Muscle layer of duodenum (tissue), 2 donors: ENCODE measurements at regions not wholly inside any gene's neighbourhood (a gene's known extent, or its start where the extent isn't known, plus 50 kb on each side); places are given as distances from the start of the nearest gene placed in this dataset.

Experiments
- H3K27ac ChIP-seq: one replicate; pipeline ENCODE4 v1.7.0; 2013; ENCODE audit warnings: mild to moderate bottlenecking, low read length
- H3K27me3 ChIP-seq: one replicate; pipeline ENCODE4 v1.7.0; 2013; ENCODE audit warnings: low read depth, mild to moderate bottlenecking, control low read depth, low read length
- H3K36me3 ChIP-seq, 2 donors: one replicate each; pipeline ENCODE4 v1.7.0; 2013; ENCODE audit warnings: low read length in 2 of 2, control low read depth in 1 of 2, mild to moderate bottlenecking in 1 of 2; ENCODE audit not compliant: insufficient read depth in 2 of 2, control insufficient read depth in 1 of 2
- H3K4me1 ChIP-seq, 2 donors: one replicate each; pipeline ENCODE4 v1.7.0; 2013; ENCODE audit warnings: low read length in 2 of 2, mild to moderate bottlenecking in 2 of 2, control low read depth in 1 of 2, moderate library complexity in 1 of 2; ENCODE audit not compliant: insufficient read depth in 2 of 2, control insufficient read depth in 1 of 2
- H3K4me3 ChIP-seq, 2 donors: one replicate each; pipeline ENCODE4 v1.7.0; 2013; ENCODE audit warnings: low read length in 2 of 2, low read depth in 1 of 2, mild to moderate bottlenecking in 1 of 2
- H3K9me3 ChIP-seq, 2 donors: one replicate each; pipeline ENCODE4 v1.7.0; 2013; ENCODE audit warnings: low read length in 2 of 2, control low read depth in 1 of 2, mild to moderate bottlenecking in 1 of 2; ENCODE audit not compliant: control insufficient read depth in 1 of 2
- donor health status: healthy.

- H3K36me3 ChIP-seq = no peaks in the 10 kb centered on the region
- H3K27me3 ChIP-seq = no peaks in the 10 kb centered on the region
- H3K27ac ChIP-seq = peak overlapping the region; percentile 20
- no peaks in the 10 kb centered on the region for H3K4me1 ChIP-seq
- H3K4me3 ChIP-seq = no peak overlapping the region
- H3K9me3 ChIP-seq = no peaks in the 10 kb centered on the region
These were observed 237.0 kb downstream of the LACC1 start for GRCh38 chr13:44116562-44117332.

GRCh38 chr13:44117351-44117750, 237.6 kb downstream of the LACC1 start:
- Histone ChIP-seq H3K27me3 (no peaks in the 10 kb centered on the region), H3K4me1 (no peaks in the 10 kb centered on the region), H3K4me3 (no peak overlapping the region), H3K9me3 (no peaks in the 10 kb centered on the region), H3K36me3 (no peaks in the 10 kb centered on the region), H3K27ac (peak overlapping the region; percentile 20)

DNA sequence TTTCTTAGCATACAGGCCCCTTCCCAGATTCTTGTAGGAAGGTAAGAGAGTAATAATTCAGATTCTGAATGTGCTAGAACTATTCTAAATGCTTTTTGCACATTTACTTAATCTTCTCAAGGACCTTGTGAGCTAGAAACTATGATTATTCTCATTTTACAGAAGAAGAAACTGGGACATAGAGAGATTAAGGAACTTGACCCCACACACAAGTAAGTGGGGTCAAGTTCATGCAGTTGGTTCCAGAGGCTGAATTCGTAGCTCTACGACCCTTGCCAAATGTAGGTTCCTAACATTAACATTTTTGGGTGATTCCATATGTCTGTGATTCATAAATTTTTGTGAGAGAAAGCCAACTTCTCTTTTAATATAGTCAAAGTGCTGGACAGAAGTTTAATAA, 238.1 kb downstream of the LACC1 start:
- no peak overlapping the region for H3K4me3 ChIP-seq
- no peaks in the 10 kb centered on the region for H3K9me3 ChIP-seq
- H3K4me1 ChIP-seq = no peaks in the 10 kb centered on the region
- no peaks in the 10 kb centered on the region for H3K27me3 ChIP-seq
- H3K27ac ChIP-seq = peak overlapping the region; percentile 20
- H3K36me3 ChIP-seq = no peaks in the 10 kb centered on the region

GRCh38 chr13:44118881-44119280, 239.2 kb downstream of the LACC1 start:
- Histone ChIP-seq H3K4me1 (no peaks in the 10 kb centered on the region), H3K9me3 (peaks cover 0 to 3% of the 10 kb centered on the region in 2 donors), H3K27ac (no peak overlapping the region)

DNA sequence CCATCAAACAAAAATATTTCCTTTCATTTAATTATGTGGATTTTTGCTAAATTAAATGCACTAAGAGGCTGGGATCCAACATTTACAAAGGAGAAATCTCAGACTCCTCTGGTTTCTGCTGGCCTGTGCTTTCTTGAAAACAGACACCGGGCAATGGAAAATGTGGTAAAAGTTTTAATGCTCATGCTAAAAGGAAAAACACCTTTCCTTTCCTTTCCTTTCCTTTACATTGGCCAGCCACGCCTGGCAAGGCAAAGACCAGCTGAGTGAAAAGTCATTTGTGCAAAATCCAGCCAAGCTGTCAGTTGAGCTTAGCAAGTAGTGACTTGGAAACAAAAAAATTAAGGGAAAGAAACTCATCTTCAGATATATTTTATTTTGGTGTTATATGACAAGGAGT, 240.3 kb downstream of the LACC1 start:
- Histone ChIP-seq H3K4me3 (no peak overlapping the region), H3K36me3 (no peaks in the 10 kb centered on the region), H3K27me3 (no peaks in the 10 kb centered on the region), H3K4me1 (no peaks in the 10 kb centered on the region), H3K9me3 (peaks cover 0 to 3% of the 10 kb centered on the region in 2 donors), H3K27ac (no peak overlapping the region)

More at GRCh38 chr13:44118881-44119280, 239.2 kb downstream of the LACC1 start:
- H3K36me3 ChIP-seq = no peaks in the 10 kb centered on the region
- H3K4me3 ChIP-seq = no peak overlapping the region
- H3K27me3 ChIP-seq = no peaks in the 10 kb centered on the region

GRCh38 chr13:44120849-44121755, 241.4 kb downstream of the LACC1 start:
- Histone ChIP-seq H3K36me3 (no peaks in the 10 kb centered on the region), H3K9me3 (peaks cover 0 to 3% of the 10 kb centered on the region in 2 donors), H3K27me3 (no peaks in the 10 kb centered on the region), H3K4me1 (no peaks in the 10 kb centered on the region), H3K4me3 (no peak overlapping the region), H3K27ac (no peak overlapping the region)

DNA sequence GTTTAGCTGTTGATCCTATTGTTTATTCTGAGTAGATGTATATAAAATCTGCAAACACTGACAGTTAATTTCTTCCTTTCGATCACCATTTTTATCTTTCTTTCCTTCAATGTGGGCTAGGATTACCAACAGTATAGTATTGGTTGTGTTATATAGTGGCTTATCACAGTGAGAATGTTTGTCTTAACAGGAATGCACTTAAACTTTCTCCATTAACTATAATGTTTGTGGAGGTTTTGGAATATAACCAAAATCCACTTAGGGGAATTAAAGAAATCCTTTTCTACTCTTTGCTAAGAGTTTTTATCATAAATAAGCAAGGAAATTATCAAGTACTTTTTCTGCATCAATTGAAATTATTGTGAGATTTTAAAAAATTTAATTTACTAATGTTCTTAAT, 244.6 kb downstream of the LACC1 start:
- H3K4me3 ChIP-seq = no peak overlapping the region
- H3K9me3 ChIP-seq = peaks cover 0 to 3% of the 10 kb centered on the region in 2 donors
- H3K36me3 ChIP-seq = no peaks in the 10 kb centered on the region
- no peak overlapping the region for H3K27ac ChIP-seq
- no peaks in the 10 kb centered on the region for H3K27me3 ChIP-seq
- no peaks in the 10 kb centered on the region for H3K4me1 ChIP-seq

DNA sequence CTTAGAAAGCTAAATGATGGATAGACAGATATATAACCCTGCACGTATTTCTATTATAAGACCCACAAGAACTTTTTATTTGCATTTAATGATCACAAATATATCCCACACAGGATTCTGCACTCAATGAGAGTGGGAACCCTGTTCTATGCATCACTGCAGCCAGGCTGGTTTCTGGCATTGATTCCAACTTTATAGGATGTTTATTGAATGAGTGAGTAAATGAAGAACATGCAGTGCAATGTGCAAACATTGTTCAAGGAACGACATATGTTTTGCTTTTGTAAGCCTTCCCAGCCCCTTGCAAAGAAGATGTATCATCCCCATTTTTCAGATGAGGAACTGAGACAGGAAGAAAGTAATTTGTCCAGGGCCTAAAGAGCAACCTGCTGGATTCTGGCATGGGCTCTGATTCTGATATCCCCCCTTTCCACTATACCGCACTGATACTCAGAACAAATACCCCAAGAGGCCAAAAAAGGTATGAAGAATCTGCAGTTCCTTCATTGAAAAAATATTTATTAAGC, 246.3 kb downstream of the LACC1 start:
- Histone ChIP-seq H3K27ac (no peak overlapping the region), H3K9me3 (peaks cover 0 to 3% of the 10 kb centered on the region in 2 donors), H3K36me3 (no peaks in the 10 kb centered on the region), H3K27me3 (no peaks in the 10 kb centered on the region), H3K4me1 (no peaks in the 10 kb centered on the region), H3K4me3 (no peak overlapping the region)

GRCh38 chr13:44128552-44129001, 245.0 kb upstream of the SERP2 start:
- no peaks in the 10 kb centered on the region for H3K9me3 ChIP-seq
- H3K4me1 ChIP-seq = no peaks in the 10 kb centered on the region
- no peak overlapping the region for H3K27ac ChIP-seq
- H3K27me3 ChIP-seq = no peaks in the 10 kb centered on the region
- no peak overlapping the region for H3K4me3 ChIP-seq
- H3K36me3 ChIP-seq = no peaks in the 10 kb centered on the region

DNA sequence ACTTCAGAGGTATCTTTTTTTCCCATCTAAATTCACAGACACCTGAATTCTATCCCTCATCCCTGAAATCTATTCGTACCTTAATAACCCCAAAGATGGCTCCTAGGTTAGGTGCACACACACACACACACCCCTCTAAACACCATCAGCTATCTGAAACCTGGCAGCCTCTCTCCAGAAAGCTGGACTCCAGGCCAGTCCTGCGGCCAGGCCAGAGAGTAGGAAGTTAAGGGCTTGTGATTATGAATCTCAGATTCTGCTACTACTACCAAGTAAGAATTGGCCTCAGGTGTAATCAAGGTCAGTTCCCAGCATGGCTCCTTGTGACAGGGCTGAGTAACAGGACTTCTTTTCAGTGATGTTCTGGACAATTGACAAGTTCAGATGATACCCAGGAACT, 244.2 kb upstream of the SERP2 start:
- H3K4me3 ChIP-seq = no peak overlapping the region
- H3K9me3 ChIP-seq = no peaks in the 10 kb centered on the region
- no peaks in the 10 kb centered on the region for H3K36me3 ChIP-seq
- H3K27ac ChIP-seq = no peak overlapping the region
- no peaks in the 10 kb centered on the region for H3K4me1 ChIP-seq
- H3K27me3 ChIP-seq = no peaks in the 10 kb centered on the region

DNA sequence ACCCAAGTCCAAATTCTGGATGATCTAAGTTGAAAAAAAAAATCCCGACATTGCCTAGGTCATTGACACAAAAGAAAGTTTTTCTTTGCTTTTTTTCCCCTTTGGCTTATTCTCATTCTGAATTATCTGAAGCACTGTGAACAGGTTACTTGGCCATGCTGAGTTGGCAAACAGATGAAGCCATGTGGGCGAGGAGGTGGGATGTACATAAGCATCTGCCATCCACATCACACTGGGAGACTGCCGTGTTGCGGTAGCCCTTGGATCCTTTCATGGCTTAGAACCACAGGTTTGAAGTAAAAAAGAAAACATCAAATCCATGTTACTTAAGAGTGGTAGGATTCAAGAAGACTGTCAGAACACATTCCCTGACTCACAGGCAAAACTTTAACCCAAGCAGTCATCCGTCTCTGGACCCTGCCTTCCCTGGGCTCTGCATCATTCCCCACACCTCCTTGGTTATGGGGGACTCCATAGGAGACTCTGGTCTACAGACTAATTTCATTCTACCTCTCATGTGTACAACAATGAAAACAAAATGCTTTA, 242.5 kb upstream of the SERP2 start:
- H3K4me3 ChIP-seq = no peak overlapping the region
- H3K36me3 ChIP-seq = no peaks in the 10 kb centered on the region
- H3K27me3 ChIP-seq = no peaks in the 10 kb centered on the region
- H3K4me1 ChIP-seq = no peaks in the 10 kb centered on the region
- no peaks in the 10 kb centered on the region for H3K9me3 ChIP-seq
- no peak overlapping the region for H3K27ac ChIP-seq
